ENCODE measurements at regions not wholly inside any gene's neighbourhood (a gene's known extent, or its start where the extent isn't known, plus 50 kb on each side); places are given as distances from the start of the nearest gene placed in this dataset.

- no CpG with 5 or more reads among the region's 2 CpGs for WGBS (ENCODE audit: extremely low coverage, insufficient read length, low lambda C conversion rate)
- H2BK12ac ChIP-seq (ENCODE audit: insufficient read length, low read depth, low read length) = no peak overlapping the region
- no peaks in the 10 kb centered on the region for H3K4me1 ChIP-seq (ENCODE audit: insufficient read depth, low read length)
- H2BK15ac ChIP-seq (ENCODE audit: low read depth, low read length) = no peak overlapping the region
- DNase-seq = no peak
- no peaks in the 10 kb centered on the region for H3K9me3 ChIP-seq (ENCODE audit: control insufficient read depth, low read depth, low read length)
- H2BK5ac ChIP-seq (ENCODE audit: insufficient read length, low read length) = no peak overlapping the region
- H2AFZ ChIP-seq (ENCODE audit: low read length) = no peak overlapping the region
- no peak overlapping the region for H3K4me2 ChIP-seq (ENCODE audit: insufficient read depth, insufficient read length, low read length)
- H3K18ac ChIP-seq (ENCODE audit: insufficient read length, low read depth, low read length) = no peak overlapping the region
- no peak overlapping the region for H3K23ac ChIP-seq (ENCODE audit: insufficient read length, low read depth, low read length)
- Mint-ChIP-seq H3K27me3 (ENCODE audit: low read depth) (no peaks in the 10 kb centered on the region), H3K4me3 (no peak overlapping the region), H3K4me1 (no peaks in the 10 kb centered on the region), H3K36me3 (ENCODE audit: insufficient read depth in 1 of 3, low read depth in 3 of 3) (no peaks in the 10 kb centered on the region), H3K27ac (no peak overlapping the region), H3K9me3 (no peaks in the 10 kb centered on the region)
- H3K56ac ChIP-seq (ENCODE audit: insufficient read length, low read depth, low read length) = no peak overlapping the region
- H2AK5ac ChIP-seq (ENCODE audit: insufficient read length, low read length) = no peak overlapping the region
- no peak overlapping the region for H2BK120ac ChIP-seq (ENCODE audit: low read depth, low read length, poor library complexity, severe bottlenecking)
- H3K9ac ChIP-seq (ENCODE audit: extremely low read depth, insufficient read length, low read length) = no peak overlapping the region
- H3K27ac ChIP-seq (ENCODE audit: insufficient read length, low read depth, low read length) = no peak overlapping the region
- H4K5ac ChIP-seq (ENCODE audit: insufficient read length, low read depth, low read length) = no peak overlapping the region
- no peak overlapping the region for H2BK20ac ChIP-seq (ENCODE audit: low read depth, low read length, poor library complexity, severe bottlenecking)
- H3K4ac ChIP-seq (ENCODE audit: low read depth, low read length) = no peak overlapping the region
- H4K20me1 ChIP-seq (ENCODE audit: control insufficient read depth, insufficient read depth, insufficient read length) = no peaks in the 10 kb centered on the region
- no peak for TF ChIP-seq CTCF (conservative IDR thresholded peaks at IDR 0.05)
- H3K23me2 ChIP-seq (ENCODE audit: insufficient read length, low read depth, low read length, poor library complexity, severe bottlenecking) = no peaks in the 10 kb centered on the region
- no peaks in the 10 kb centered on the region for H3K27me3 ChIP-seq (ENCODE audit: insufficient read depth, low read length)
- no peaks in the 10 kb centered on the region for H3K79me2 ChIP-seq (ENCODE audit: insufficient read depth, low read length)
- no peak overlapping the region for H3K14ac ChIP-seq (ENCODE audit: insufficient read depth, low read length)
- no peak overlapping the region for H4K91ac ChIP-seq (ENCODE audit: insufficient read length, low read depth, low read length)
- H3T11ph ChIP-seq (ENCODE audit: low read length) = no peak overlapping the region
- no peak overlapping the region for H4K8ac ChIP-seq (replicated peaks; ENCODE audit: insufficient read length, low read depth, low read length)
- no peaks in the 10 kb centered on the region for H3K79me1 ChIP-seq (ENCODE audit: insufficient read depth, low read depth, low read length, poor library complexity, severe bottlenecking)
Measured at GRCh38 chr3:99108508-99108907, 207.0 kb upstream of the DCBLD2 start.
